A549 (cell line): ENCODE measurements at regions not wholly inside any gene's neighbourhood (a gene's known extent, or its start where the extent isn't known, plus 50 kb on each side); places are given as distances from the start of the nearest gene placed in this dataset.

Source experiments
- ATAC-seq, 2 experiments: fragments of 200-7000 bp in 1 of 2; fragments of >200 bp in 1 of 2; cut with Nextera tagmentation in 1 of 2; cut with Tn5 transposase in 1 of 2; 3 replicates each; pipeline versions ENCODE4 v1.8.0 to v1.9.1; 2018 to 2020; ENCODE audit warnings: mild to moderate bottlenecking in 1 of 2, moderate library complexity in 1 of 2
- CTCF ChIA-PET: fragments of 300-600 bp; sonication (Branson Sonifier 250); formaldehyde crosslinking; extraction: SDS; loops from one replicate; lab custom pipeline; 2021; ENCODE audit warnings: antibody characterized with exemption, inconsistent platforms; lab: Yijun Ruan, JAX
- POLR2A ChIA-PET: fragments of 350-600 bp; formaldehyde crosslinking; extraction: SDS; loops from one replicate; lab custom pipeline; 2021; ENCODE audit warnings: antibody characterized with exemption, inconsistent platforms; lab: Yijun Ruan, JAX
- DNase-seq, 2 experiments: peaks; one replicate each; pipeline versions ENCODE4 v3.0.0 to v3.0.0-alpha.2; 2011 to 2016; ENCODE audit warnings: low read depth in 1 of 2, low spot score in 1 of 2
- FAIRE-seq: peaks from 2 replicates; lab custom pipeline; 2011; peaks lifted over from hg19 to GRCh38; lab: Jason Lieb, UNC
- H3K27ac ChIP-seq, 2 experiments: fragments of >200 bp; sonication (Bioruptor Twin); formaldehyde crosslinking; 3 replicates each; pipeline ENCODE4 v1.5.1; 2016 to 2017
- H3K4me1 ChIP-seq: fragments of >200 bp; sonication (Bioruptor Twin); formaldehyde crosslinking; 3 replicates; pipeline ENCODE4 v1.6.1; 2016
- H3K4me2 ChIP-seq: fragments of >200 bp; sonication (Bioruptor Twin); formaldehyde crosslinking; 3 replicates; pipeline ENCODE4 v1.6.1; 2016
- H3K4me3 ChIP-seq: fragments of >200 bp; sonication (Bioruptor Twin); formaldehyde crosslinking; 3 replicates; pipeline ENCODE4 v1.5.1; 2016
- H3K9me3 ChIP-seq: fragments of >200 bp; sonication (Bioruptor Twin); formaldehyde crosslinking; 3 replicates; pipeline ENCODE4 v1.6.1; 2016
- BCL3 ChIP-seq: fragments of >200 bp; sonication (Bioruptor Twin); formaldehyde crosslinking; IDR thresholded peaks from 3 replicates; pipeline ENCODE4 v1.6.1; 2016
- CBX2 ChIP-seq: fragments of 200-600 bp; sonication (generic); IDR thresholded peaks from 2 replicates; pipeline ENCODE4 v1.6.1; 2016; ENCODE audit warnings: low read depth, mild to moderate bottlenecking, borderline replicate concordance
- CHD2 ChIP-seq: fragments of 150-350 bp; IDR thresholded peaks from 2 replicates; pipeline ENCODE4 v1.6.1; 2014; ENCODE audit warnings: low read length; ENCODE audit not compliant: partially characterized antibody
- CHD4 ChIP-seq: fragments of 200-600 bp; sonication (generic); IDR thresholded peaks from 2 replicates; pipeline ENCODE4 v1.6.1; 2016; ENCODE audit warnings: antibody characterized with exemption, mild to moderate bottlenecking, borderline replicate concordance
- ESRRA ChIP-seq: fragments of 150-350 bp; IDR thresholded peaks from 2 replicates; pipeline ENCODE4 v1.6.1; 2014; ENCODE audit warnings: mild to moderate bottlenecking, low read length, borderline replicate concordance
- FOSB ChIP-seq: fragments of 250-450 bp; sonication (Bioruptor Pico); IDR thresholded peaks from 2 replicates; pipeline ENCODE4 v1.5.0; 2020; ENCODE audit warnings: mild to moderate bottlenecking, moderate library complexity
- HDAC2 ChIP-seq: fragments of 200-600 bp; sonication (generic); IDR thresholded peaks from 2 replicates; pipeline ENCODE4 v1.6.1; 2016
- HES2 ChIP-seq: fragments of >200 bp; sonication (Bioruptor Twin); formaldehyde crosslinking; IDR thresholded peaks from 2 replicates; pipeline ENCODE4 v1.6.1; 2016
- JUNB ChIP-seq: fragments of >200 bp; sonication (Bioruptor Twin); formaldehyde crosslinking; IDR thresholded peaks from 2 replicates; pipeline ENCODE4 v1.6.1; 2016
- KDM1A ChIP-seq: fragments of 200-600 bp; sonication (generic); IDR thresholded peaks from 2 replicates; pipeline ENCODE4 v1.6.1; 2016; ENCODE audit warnings: low read depth, mild to moderate bottlenecking
- KDM5A ChIP-seq: fragments of 200-600 bp; sonication (generic); IDR thresholded peaks from 2 replicates; pipeline ENCODE4 v1.6.1; 2016; ENCODE audit warnings: antibody characterized with exemption, mild to moderate bottlenecking
- MAFK ChIP-seq: fragments of 450-650 bp; IDR thresholded peaks from 2 replicates; pipeline ENCODE4 v1.6.1; 2014; ENCODE audit not compliant: partially characterized antibody
- MYC ChIP-seq: IDR thresholded peaks from 2 replicates; pipeline ENCODE4 v1.6.1; 2012; ENCODE audit warnings: mild to moderate bottlenecking, inconsistent platforms, low read length, improper control_type of control experiment, borderline replicate concordance
- NPAS2 ChIP-seq: fragments of 250-450 bp; sonication (Bioruptor Pico); IDR thresholded peaks from 2 replicates; pipeline ENCODE4 v1.8.0; 2022; ENCODE audit warnings: mild to moderate bottlenecking, moderate library complexity, borderline replicate concordance
- NR3C1 ChIP-seq: fragments of >200 bp; sonication (Bioruptor Twin); formaldehyde crosslinking; IDR thresholded peaks from 3 replicates; pipeline ENCODE4 v1.6.1; 2017
- PBX3 ChIP-seq: IDR thresholded peaks from 2 replicates; pipeline ENCODE4 v1.6.1; 2012
- POLR2AphosphoS2 ChIP-seq: conservative IDR thresholded peaks from 2 replicates; pipeline ENCODE4 v1.6.1; 2012; ENCODE audit warnings: low read length, improper control_type of control experiment, inconsistent platforms
- REST ChIP-seq: fragments of 200-600 bp; sonication (generic); IDR thresholded peaks from 2 replicates; pipeline ENCODE4 v1.6.1; 2016; ENCODE audit warnings: antibody characterized with exemption, mild to moderate bottlenecking, moderate library complexity
- RFX5 ChIP-seq: fragments of 450-650 bp; IDR thresholded peaks from 2 replicates; pipeline ENCODE4 v1.7.1; 2014; ENCODE audit warnings: antibody characterized with exemption, mild to moderate bottlenecking, moderate library complexity
- SMC3 ChIP-seq: fragments of >200 bp; sonication (Bioruptor Twin); formaldehyde crosslinking; IDR thresholded peaks from 3 replicates; pipeline ENCODE4 v1.6.1; 2018; ENCODE audit warnings: inconsistent platforms
- SREBF2 ChIP-seq: fragments of 450-650 bp; IDR thresholded peaks from 2 replicates; pipeline ENCODE4 v1.6.1; 2014; ENCODE audit warnings: mild to moderate bottlenecking, moderate library complexity
- TP53 ChIP-seq: fragments of 250-450 bp; sonication (Bioruptor Pico); IDR thresholded peaks from 2 replicates; pipeline ENCODE4 v1.5.0; 2021; ENCODE audit warnings: mild to moderate bottlenecking, moderate library complexity
- ZFP36 ChIP-seq: fragments of 450-650 bp; IDR thresholded peaks from 2 replicates; pipeline ENCODE4 v1.6.1; 2014; ENCODE audit warnings: borderline replicate concordance; ENCODE audit not compliant: partially characterized antibody
- ZNF302 ChIP-seq: fragments of 250-450 bp; sonication (Bioruptor Pico); IDR thresholded peaks from 2 replicates; pipeline ENCODE4 v1.9.0; 2021; ENCODE audit warnings: inconsistent platforms, mild to moderate bottlenecking, moderate library complexity
- WGBS: methylation state at CpG from one replicate; pipeline ENCODE4 v1.1.6; 2017; ENCODE audit errors: missing lambda C conversion rate; 5-methylcytosine and 5-hydroxymethylcytosine counted together
- TF ChIP-seq, protein P1 (sequence below): fragments of 450-650 bp; IDR thresholded peaks from 2 replicates; pipeline ENCODE4 v1.6.1; 2014; ENCODE audit warnings: antibody characterized with exemption
- TF ChIP-seq, protein P2 (sequence below): IDR thresholded peaks from 2 replicates; pipeline ENCODE4 v1.6.1; 2012

GRCh38 chr4:157664726-157665125 lies 444.2 kb downstream of the GRIA2 start:
- no peak overlapping the region for H3K4me3 ChIP-seq
- H3K9me3 ChIP-seq = no peaks in the 10 kb centered on the region
- ATAC-seq (no peak), FAIRE-seq (no peak), DNase-seq (no peak)
- no peaks in the 10 kb centered on the region for H3K4me1 ChIP-seq
- H3K4me2 ChIP-seq = no peak overlapping the region
- no peak overlapping the region for H3K27ac ChIP-seq
- WGBS = 21% methylated on average over 3 of the region's 3 CpGs
- TF ChIP-seq ZFP36 = no peak
- no peak for TF ChIP-seq CHD4
- no peak for TF ChIP-seq ZNF302 (CRISPR knock-in tag)
- no peak for TF ChIP-seq POLR2AphosphoS2
- no peak for TF ChIP-seq HES2
- TF ChIP-seq BCL3 = no peak
- no peak for TF ChIP-seq FOSB (CRISPR knock-in tag)
- TF ChIP-seq TP53 (CRISPR knock-in tag) = no peak
- TF ChIP-seq HDAC2 = no peak
- TF ChIP-seq NR3C1 = no peak
- TF ChIP-seq CBX2 = no peak
- no peak for TF ChIP-seq NPAS2 (CRISPR knock-in tag)
- TF ChIP-seq SREBF2 = no peak
- TF ChIP-seq MAFK = no peak
- no peak for TF ChIP-seq KDM5A
- TF ChIP-seq, protein P1, sequence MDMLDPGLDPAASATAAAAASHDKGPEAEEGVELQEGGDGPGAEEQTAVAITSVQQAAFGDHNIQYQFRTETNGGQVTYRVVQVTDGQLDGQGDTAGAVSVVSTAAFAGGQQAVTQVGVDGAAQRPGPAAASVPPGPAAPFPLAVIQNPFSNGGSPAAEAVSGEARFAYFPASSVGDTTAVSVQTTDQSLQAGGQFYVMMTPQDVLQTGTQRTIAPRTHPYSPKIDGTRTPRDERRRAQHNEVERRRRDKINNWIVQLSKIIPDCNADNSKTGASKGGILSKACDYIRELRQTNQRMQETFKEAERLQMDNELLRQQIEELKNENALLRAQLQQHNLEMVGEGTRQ = no peak
- no peak for TF ChIP-seq MYC
- no peak for TF ChIP-seq REST
- no peak for TF ChIP-seq KDM1A
- TF ChIP-seq, protein P2, sequence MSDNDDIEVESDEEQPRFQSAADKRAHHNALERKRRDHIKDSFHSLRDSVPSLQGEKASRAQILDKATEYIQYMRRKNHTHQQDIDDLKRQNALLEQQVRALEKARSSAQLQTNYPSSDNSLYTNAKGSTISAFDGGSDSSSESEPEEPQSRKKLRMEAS = no peak
- CTCF ChIA-PET = no interaction called here
- POLR2A ChIA-PET = no interaction called here

DNA sequence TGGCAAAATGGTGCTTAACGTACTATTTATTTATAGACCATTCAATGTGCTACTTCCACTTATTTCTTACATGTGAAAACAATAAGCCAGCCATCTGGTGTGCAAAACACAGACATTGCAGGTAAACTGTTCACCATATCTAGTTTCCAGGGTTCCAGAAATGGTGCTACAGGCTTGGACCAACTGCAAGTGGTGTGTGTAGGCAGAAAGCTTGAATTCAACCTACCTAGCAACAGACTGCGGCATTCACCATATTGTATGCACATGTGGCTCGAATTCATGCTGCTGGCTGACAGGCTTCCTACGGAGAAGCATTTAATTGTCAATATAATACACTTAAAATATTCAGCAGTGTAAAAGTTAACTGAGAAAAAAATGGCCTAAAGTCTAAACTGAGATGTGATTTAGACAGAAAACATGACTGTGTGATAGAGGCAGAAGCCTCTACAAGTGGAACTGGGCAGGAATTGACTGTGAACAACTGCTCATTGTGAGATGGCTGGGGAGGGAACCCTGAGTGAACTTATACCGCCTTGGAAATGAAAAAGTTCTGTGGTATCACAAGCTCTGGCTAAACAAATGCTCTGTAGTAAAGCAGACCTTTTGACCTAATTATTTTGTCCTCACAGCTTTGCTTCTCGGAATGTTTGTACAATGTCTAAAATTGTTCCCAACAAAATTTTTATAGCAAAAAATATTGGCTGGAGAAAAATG lies 434.7 kb downstream of the GRIA2 start:
- TF ChIP-seq PBX3 = no peak
- TF ChIP-seq TP53 (CRISPR knock-in tag) = no peak
- no peak for TF ChIP-seq KDM1A
- no peak for TF ChIP-seq CHD4
- no peak for TF ChIP-seq CHD2
- TF ChIP-seq SMC3 = no peak
- TF ChIP-seq ESRRA = no peak
- TF ChIP-seq JUNB = no peak
- no peak for TF ChIP-seq RFX5
- DNase-seq (no peak), FAIRE-seq (no peak), ATAC-seq (no peak)
- CTCF ChIA-PET = no interaction called here
- WGBS = 9% methylated on average over 6 of the region's 6 CpGs
- POLR2A ChIA-PET = no interaction called here
- no peaks in the 10 kb centered on the region for H3K4me1 ChIP-seq
- H3K4me2 ChIP-seq = no peak overlapping the region
- H3K4me3 ChIP-seq = no peak overlapping the region
- no peak overlapping the region for H3K27ac ChIP-seq
- H3K9me3 ChIP-seq = no peaks in the 10 kb centered on the region
